Stomach (tissue), 8 donors: ENCODE measurements at regions not wholly inside any gene's neighbourhood (a gene's known extent, or its start where the extent isn't known, plus 50 kb on each side); places are given as distances from the start of the nearest gene placed in this dataset.

Source experiments
- DNase-seq, 2 donors: peaks; one replicate each; pipeline versions ENCODE4 v3.0.0 to v3.0.0-alpha.2; 2013 to 2019
- H3K27ac ChIP-seq, 5 donors: fragments of 200-600 bp in 4 of 5; sonication (generic) in 4 of 5; one replicate each; pipeline ENCODE4 v1.5.1; 2013 to 2019; ENCODE audit warnings: mild to moderate bottlenecking in 1 of 5, moderate library complexity in 1 of 5
- H3K27me3 ChIP-seq, 3 donors: fragments of 200-600 bp; sonication (generic); one replicate each; pipeline ENCODE4 v1.5.1; 2017 to 2019; ENCODE audit warnings: mixed run types in 1 of 3
- H3K36me3 ChIP-seq, 4 donors: fragments of 200-600 bp; sonication (generic); 1 replicate in 3 of 4; 2 replicates in 1 of 4; pipeline ENCODE4 v1.5.1; 2016 to 2019
- H3K4me1 ChIP-seq, 4 donors: fragments of 200-600 bp; sonication (generic); one replicate each; pipeline ENCODE4 v1.5.1; 2016 to 2019
- H3K4me3 ChIP-seq, 4 donors: fragments of 200-600 bp; sonication (generic) in 3 of 4; one replicate each; pipeline ENCODE4 v1.5.1; 2016 to 2019; ENCODE audit warnings: mild to moderate bottlenecking in 1 of 4
- H3K9me3 ChIP-seq, 4 donors: fragments of 200-600 bp; sonication (generic); one replicate each; pipeline ENCODE4 v1.5.1; 2016 to 2019
- EP300 ChIP-seq: sonication (generic); formaldehyde crosslinking; IDR thresholded peaks from one replicate; pipeline ENCODE4 v1.6.1; 2017; ENCODE audit warnings: antibody characterized with exemption
- POLR2A ChIP-seq, 4 donors: fragments of 450-650 bp; IDR thresholded peaks; one replicate each; pipeline ENCODE4 v1.6.1; 2016; ENCODE audit warnings: antibody characterized with exemption in 4 of 4, control low read depth in 2 of 4, mild to moderate bottlenecking in 1 of 4, moderate library complexity in 1 of 4
- POLR2AphosphoS5 ChIP-seq, 3 donors: sonication (generic); formaldehyde crosslinking; IDR thresholded peaks; one replicate each; pipeline ENCODE4 v1.6.1; 2016; ENCODE audit warnings: antibody characterized with exemption in 3 of 3
- WGBS, 5 donors: extraction: QIAGEN DNeasy Blood & Tissue Kit in 3 of 5; methylation state at CpG; one replicate each; pipeline versions ENCODE4 v1.1.5 to v1.1.7; 2013 to 2018; 5-methylcytosine and 5-hydroxymethylcytosine counted together
- intact Hi-C: fragments of 100-400 bp; cut with DNase I; formaldehyde crosslinking; loops from one replicate; pipeline ENCODE4 v1.15.1; 2023; ENCODE audit warnings: low total_unique reads
- TF ChIP-seq, protein P1 (sequence below), 7 experiments: fragments of 450-650 bp in 4 of 7; fragments of 200-600 bp in 3 of 7; sonication (generic) in 3 of 7; IDR thresholded peaks; one replicate each; pipeline ENCODE4 v1.5.1; 2016 to 2019; ENCODE audit warnings: antibody characterized with exemption in 7 of 7, control low read depth in 2 of 7, mild to moderate bottlenecking in 1 of 7
- donor health status: healthy with polysubstance abuse.
- donor health status: Bipolar disorder and iron deficiency.
- donor health status: healthy.

DNA sequence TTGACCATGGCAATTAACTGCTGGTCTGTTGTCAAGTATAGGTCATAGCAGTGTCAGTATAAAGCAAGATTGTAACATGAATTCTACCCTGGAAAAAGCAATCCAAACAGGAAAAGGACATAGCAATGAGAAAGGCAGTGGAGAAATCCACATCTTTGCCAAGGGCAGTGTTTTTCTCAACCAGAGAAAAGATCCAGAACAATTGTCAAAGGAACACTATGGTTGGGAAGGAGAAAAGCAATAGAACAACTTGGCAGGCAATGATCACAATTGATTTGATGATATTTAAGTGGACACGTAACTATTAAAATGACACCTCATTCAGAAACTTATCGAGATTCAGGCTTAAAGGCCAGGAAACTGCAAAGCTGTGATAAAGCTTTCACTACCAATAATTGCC, 271.1 kb downstream of the DIPK2A start:
- TF ChIP-seq POLR2AphosphoS5 (IDR thresholded peaks at IDR 0.05) (no peak), POLR2A (IDR thresholded peaks at IDR 0.05) (no peak), EP300 (no peak)
- TF ChIP-seq, protein P1, sequence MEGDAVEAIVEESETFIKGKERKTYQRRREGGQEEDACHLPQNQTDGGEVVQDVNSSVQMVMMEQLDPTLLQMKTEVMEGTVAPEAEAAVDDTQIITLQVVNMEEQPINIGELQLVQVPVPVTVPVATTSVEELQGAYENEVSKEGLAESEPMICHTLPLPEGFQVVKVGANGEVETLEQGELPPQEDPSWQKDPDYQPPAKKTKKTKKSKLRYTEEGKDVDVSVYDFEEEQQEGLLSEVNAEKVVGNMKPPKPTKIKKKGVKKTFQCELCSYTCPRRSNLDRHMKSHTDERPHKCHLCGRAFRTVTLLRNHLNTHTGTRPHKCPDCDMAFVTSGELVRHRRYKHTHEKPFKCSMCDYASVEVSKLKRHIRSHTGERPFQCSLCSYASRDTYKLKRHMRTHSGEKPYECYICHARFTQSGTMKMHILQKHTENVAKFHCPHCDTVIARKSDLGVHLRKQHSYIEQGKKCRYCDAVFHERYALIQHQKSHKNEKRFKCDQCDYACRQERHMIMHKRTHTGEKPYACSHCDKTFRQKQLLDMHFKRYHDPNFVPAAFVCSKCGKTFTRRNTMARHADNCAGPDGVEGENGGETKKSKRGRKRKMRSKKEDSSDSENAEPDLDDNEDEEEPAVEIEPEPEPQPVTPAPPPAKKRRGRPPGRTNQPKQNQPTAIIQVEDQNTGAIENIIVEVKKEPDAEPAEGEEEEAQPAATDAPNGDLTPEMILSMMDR (IDR thresholded peaks at IDR 0.05): no peak
- Histone ChIP-seq H3K27ac (no peak overlapping the region), H3K27me3 (no peaks in the 10 kb centered on the region), H3K4me3 (no peak overlapping the region), H3K4me1 (no peaks in the 10 kb centered on the region), H3K9me3 (no peaks in the 10 kb centered on the region), H3K36me3 (no peaks in the 10 kb centered on the region)
- intact Hi-C loops: no loop called here
- DNase-seq: no peak
- WGBS, 5 donors: 64 to 85% (median 78%) methylated on average over 2 of the region's 2 CpGs

DNA sequence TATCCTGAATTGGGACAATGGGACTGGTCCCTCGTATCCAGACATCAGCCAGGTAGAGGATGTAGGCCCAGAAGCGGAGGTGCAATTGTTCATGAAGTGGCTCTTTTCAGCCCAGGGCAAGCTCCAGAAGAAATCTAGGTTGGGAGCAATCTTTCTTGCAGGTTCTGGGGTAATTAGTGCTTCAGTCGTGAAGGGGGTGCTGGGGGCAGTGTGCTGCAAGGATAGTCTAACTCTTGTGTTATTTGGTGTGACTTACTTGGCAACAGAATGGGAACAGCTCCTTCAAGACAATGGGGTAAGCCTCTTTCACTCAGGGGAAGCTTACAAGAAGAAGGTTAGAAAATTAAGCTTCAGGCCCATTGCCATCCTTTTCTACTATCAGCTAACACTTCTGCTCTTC, 273.0 kb downstream of the DIPK2A start:
- TF ChIP-seq POLR2AphosphoS5 (IDR thresholded peaks at IDR 0.05): no peak
- TF ChIP-seq, protein P1 (IDR thresholded peaks at IDR 0.05): no peak
- no peak for TF ChIP-seq POLR2A (IDR thresholded peaks at IDR 0.05)
- TF ChIP-seq EP300: no peak
- Histone ChIP-seq H3K4me3 (no peak overlapping the region), H3K27me3 (no peaks in the 10 kb centered on the region), H3K27ac (no peak overlapping the region), H3K4me1 (no peaks in the 10 kb centered on the region), H3K36me3 (no peaks in the 10 kb centered on the region), H3K9me3 (no peaks in the 10 kb centered on the region)
- intact Hi-C loops: no loop called here
- DNase-seq: no peak
- 75 to 87% (median 79%) methylated on average over 3 of the region's 3 CpGs for WGBS, 5 donors

DNA sequence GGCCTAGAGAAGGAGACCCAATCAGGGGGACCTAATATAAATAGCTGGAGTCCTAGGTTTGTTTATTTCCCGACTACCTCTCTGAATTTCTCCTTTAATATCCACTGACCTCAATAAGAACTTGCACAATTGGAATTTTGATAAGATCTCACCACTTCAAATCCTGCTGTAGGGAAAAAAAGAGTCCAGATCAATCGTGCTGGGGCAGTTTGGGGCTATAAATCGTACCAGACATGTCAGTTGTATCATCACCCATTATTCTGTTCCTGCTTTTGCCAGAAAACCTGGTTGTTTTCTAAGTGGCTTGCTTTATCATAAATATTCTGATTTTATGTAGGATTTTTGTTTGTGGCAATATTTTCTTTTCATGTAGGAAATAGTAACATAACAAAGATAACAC, 281.3 kb downstream of the DIPK2A start:
- intact Hi-C loops: no loop called here
- no peak for DNase-seq

DNA sequence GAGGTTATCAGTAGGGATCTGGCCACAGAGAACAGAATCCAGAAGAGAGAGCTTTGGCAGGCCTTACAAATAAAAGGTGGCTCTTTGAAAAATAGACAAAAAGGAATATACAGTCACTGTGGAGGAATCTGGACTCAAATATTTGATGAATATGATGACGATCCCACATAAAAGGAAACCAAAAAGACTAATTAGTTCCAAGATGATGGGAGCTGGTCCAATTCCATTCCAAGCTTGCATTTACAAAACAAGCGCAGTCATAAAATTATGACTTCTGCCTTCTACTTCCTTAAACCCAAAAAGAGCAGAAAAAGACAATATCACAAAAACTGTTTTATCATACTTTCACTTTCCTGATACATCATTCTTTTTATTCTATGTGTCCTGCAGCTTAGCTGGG, 285.8 kb downstream of the DIPK2A start:
- Histone ChIP-seq H3K27ac (no peak overlapping the region), H3K4me3 (no peak overlapping the region), H3K4me1 (no peaks in the 10 kb centered on the region), H3K27me3 (no peaks in the 10 kb centered on the region), H3K9me3 (no peaks in the 10 kb centered on the region), H3K36me3 (no peaks in the 10 kb centered on the region)
- 64 to 91% (median 85%) methylated on average over 2 of the region's 2 CpGs for WGBS, 5 donors
- intact Hi-C loops: no loop called here
- DNase-seq: no peak
- TF ChIP-seq, protein P1 (IDR thresholded peaks at IDR 0.05): no peak
- TF ChIP-seq EP300 (no peak), POLR2AphosphoS5 (IDR thresholded peaks at IDR 0.05) (no peak), POLR2A (IDR thresholded peaks at IDR 0.05) (no peak)

More for the DNA sequence above, 281.3 kb downstream of the DIPK2A start:
- WGBS, 5 donors: 48 to 60% (median 52%) methylated on average over 3 of the region's 3 CpGs
- H3K27me3 ChIP-seq: no peaks in the 10 kb centered on the region
- no peaks in the 10 kb centered on the region for H3K36me3 ChIP-seq
- no peak overlapping the region for H3K4me3 ChIP-seq
- no peak overlapping the region for H3K27ac ChIP-seq
- H3K9me3 ChIP-seq: no peaks in the 10 kb centered on the region
- TF ChIP-seq EP300: no peak
- TF ChIP-seq, protein P1 (IDR thresholded peaks at IDR 0.05): no peak
- TF ChIP-seq POLR2A (IDR thresholded peaks at IDR 0.05): no peak
- no peaks in the 10 kb centered on the region for H3K4me1 ChIP-seq
